Breast epithelium (tissue), 4 donors: ENCODE measurements at regions not wholly inside any gene's neighbourhood (a gene's known extent, or its start where the extent isn't known, plus 50 kb on each side); places are given as distances from the start of the nearest gene placed in this dataset.

Source experiments
- DNase-seq, 2 donors: peaks; one replicate each; pipeline ENCODE4 v3.0.0-alpha.2; 2019; ENCODE audit warnings: low spot score in 2 of 2
- H3K27ac ChIP-seq, 2 donors: fragments of 200-600 bp; sonication (generic) in 1 of 2; one replicate each; pipeline ENCODE4 v1.5.1; 2016 to 2019; ENCODE audit warnings: mild to moderate bottlenecking in 1 of 2
- H3K27me3 ChIP-seq, 2 donors: fragments of 200-600 bp; sonication (generic) in 1 of 2; one replicate each; pipeline versions ENCODE4 v1.5.1 to v1.6.0; 2017 to 2019; ENCODE audit warnings: control low read depth in 1 of 2, mild to moderate bottlenecking in 1 of 2
- H3K36me3 ChIP-seq: fragments of 200-600 bp; one replicate; pipeline ENCODE4 v1.5.1; 2019
- H3K4me1 ChIP-seq, 2 donors: fragments of 200-600 bp; sonication (generic); one replicate each; pipeline ENCODE4 v1.5.1; 2016 to 2019; ENCODE audit warnings: control low read depth in 1 of 2
- H3K4me3 ChIP-seq, 3 donors: fragments of 200-600 bp; sonication (generic); 1 replicate in 2 of 3; 2 replicates in 1 of 3; pipeline ENCODE4 v1.5.1; 2016 to 2019; ENCODE audit warnings: mild to moderate bottlenecking in 3 of 3, moderate library complexity in 2 of 3
- H3K9me3 ChIP-seq, 2 donors: fragments of 200-600 bp; sonication (generic) in 1 of 2; one replicate each; pipeline ENCODE4 v1.5.1; 2016 to 2019; ENCODE audit warnings: control low read depth in 1 of 2
- POLR2A ChIP-seq: fragments of 450-650 bp; IDR thresholded peaks from one replicate; pipeline ENCODE4 v1.6.1; 2016; ENCODE audit warnings: antibody characterized with exemption, mild to moderate bottlenecking, moderate library complexity
- POLR2AphosphoS5 ChIP-seq, 3 donors: sonication (generic); formaldehyde crosslinking; IDR thresholded peaks; one replicate each; pipeline ENCODE4 v1.6.1; 2017; ENCODE audit warnings: antibody characterized with exemption in 3 of 3
- intact Hi-C: fragments of 100-400 bp; cut with DNase I; formaldehyde crosslinking; loops from one replicate; pipeline ENCODE4 v1.15.1; 2023; ENCODE audit warnings: low total_unique reads
- TF ChIP-seq, protein P1 (sequence below), 3 donors: fragments of 450-650 bp; IDR thresholded peaks; one replicate each; pipeline ENCODE4 v1.5.1; 2016 to 2017; ENCODE audit warnings: antibody characterized with exemption in 3 of 3, mild to moderate bottlenecking in 3 of 3, moderate library complexity in 3 of 3

- H3K9me3 ChIP-seq = no peaks in the 10 kb centered on the region
- TF ChIP-seq, protein P1, sequence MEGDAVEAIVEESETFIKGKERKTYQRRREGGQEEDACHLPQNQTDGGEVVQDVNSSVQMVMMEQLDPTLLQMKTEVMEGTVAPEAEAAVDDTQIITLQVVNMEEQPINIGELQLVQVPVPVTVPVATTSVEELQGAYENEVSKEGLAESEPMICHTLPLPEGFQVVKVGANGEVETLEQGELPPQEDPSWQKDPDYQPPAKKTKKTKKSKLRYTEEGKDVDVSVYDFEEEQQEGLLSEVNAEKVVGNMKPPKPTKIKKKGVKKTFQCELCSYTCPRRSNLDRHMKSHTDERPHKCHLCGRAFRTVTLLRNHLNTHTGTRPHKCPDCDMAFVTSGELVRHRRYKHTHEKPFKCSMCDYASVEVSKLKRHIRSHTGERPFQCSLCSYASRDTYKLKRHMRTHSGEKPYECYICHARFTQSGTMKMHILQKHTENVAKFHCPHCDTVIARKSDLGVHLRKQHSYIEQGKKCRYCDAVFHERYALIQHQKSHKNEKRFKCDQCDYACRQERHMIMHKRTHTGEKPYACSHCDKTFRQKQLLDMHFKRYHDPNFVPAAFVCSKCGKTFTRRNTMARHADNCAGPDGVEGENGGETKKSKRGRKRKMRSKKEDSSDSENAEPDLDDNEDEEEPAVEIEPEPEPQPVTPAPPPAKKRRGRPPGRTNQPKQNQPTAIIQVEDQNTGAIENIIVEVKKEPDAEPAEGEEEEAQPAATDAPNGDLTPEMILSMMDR (IDR thresholded peaks at IDR 0.05) = no peak
- no peak for TF ChIP-seq POLR2AphosphoS5 (IDR thresholded peaks at IDR 0.05)
- no peak for TF ChIP-seq POLR2A
- peaks cover 3 to 4% of the 10 kb centered on the region in 2 donors for H3K4me1 ChIP-seq
- no peak overlapping the region for H3K27ac ChIP-seq
- DNase-seq = no peak
- no peak overlapping the region for H3K4me3 ChIP-seq
- no peaks in the 10 kb centered on the region for H3K36me3 ChIP-seq
- intact Hi-C loops = no loop called here
- no peaks in the 10 kb centered on the region for H3K27me3 ChIP-seq
Observed at GRCh38 chr12:123057513-123058265, 77.2 kb downstream of the ARL6IP4 start.

DNA sequence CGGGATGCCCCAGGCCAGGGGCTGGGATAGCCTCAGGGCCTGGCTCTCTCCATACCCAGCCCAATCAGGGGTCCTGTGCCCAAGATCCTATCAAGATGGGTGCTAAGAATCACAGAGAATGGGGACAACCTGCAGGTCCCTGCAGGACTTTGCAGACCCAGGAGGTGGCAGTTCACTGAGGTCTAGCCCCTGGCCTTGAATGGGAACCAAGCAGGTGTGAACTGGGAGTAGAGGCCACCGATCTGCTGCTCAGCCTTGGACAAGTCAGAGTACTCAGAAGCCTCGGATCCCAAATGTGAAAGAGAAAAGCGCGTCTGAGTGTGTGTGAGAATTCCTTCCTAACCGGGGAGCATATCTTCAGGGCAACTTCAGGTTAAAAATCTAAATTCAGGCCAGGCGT is 76.2 kb downstream of the ARL6IP4 start:
- Histone ChIP-seq H3K36me3 (no peaks in the 10 kb centered on the region), H3K4me3 (no peak overlapping the region), H3K27me3 (no peaks in the 10 kb centered on the region), H3K9me3 (no peaks in the 10 kb centered on the region), H3K4me1 (peaks cover 0 to 4% of the 10 kb centered on the region in 2 donors), H3K27ac (no peak overlapping the region)
- intact Hi-C loops = no loop called here
- TF ChIP-seq POLR2AphosphoS5 (IDR thresholded peaks at IDR 0.05) = no peak
- no peak for TF ChIP-seq POLR2A
- TF ChIP-seq, protein P1 (IDR thresholded peaks at IDR 0.05) = no peak
- DNase-seq = no peak

GRCh38 chr12:123056053-123056452 is 75.6 kb downstream of the ARL6IP4 start:
- TF ChIP-seq POLR2A (no peak), POLR2AphosphoS5 (IDR thresholded peaks at IDR 0.05) (no peak)
- TF ChIP-seq, protein P1 (IDR thresholded peaks at IDR 0.05) = no peak
- peaks cover 0 to 4% of the 10 kb centered on the region in 2 donors for H3K4me1 ChIP-seq
- H3K9me3 ChIP-seq = no peaks in the 10 kb centered on the region
- H3K36me3 ChIP-seq = no peaks in the 10 kb centered on the region
- no peak overlapping the region for H3K27ac ChIP-seq
- intact Hi-C loops = no loop called here
- no peak overlapping the region for H3K4me3 ChIP-seq
- H3K27me3 ChIP-seq = no peaks in the 10 kb centered on the region
- DNase-seq = no peak

GRCh38 chr12:123055281-123055766 is 74.8 kb downstream of the ARL6IP4 start:
- H3K27ac ChIP-seq = no peak overlapping the region
- H3K27me3 ChIP-seq = no peaks in the 10 kb centered on the region
- intact Hi-C loops = no loop called here
- no peak overlapping the region for H3K4me3 ChIP-seq
- no peak for TF ChIP-seq POLR2AphosphoS5 (IDR thresholded peaks at IDR 0.05)
- TF ChIP-seq, protein P1 (IDR thresholded peaks at IDR 0.05) = no peak
- no peak for TF ChIP-seq POLR2A
- no peak for DNase-seq
- H3K36me3 ChIP-seq = no peaks in the 10 kb centered on the region
- H3K4me1 ChIP-seq = peaks cover 0 to 4% of the 10 kb centered on the region in 2 donors
- no peaks in the 10 kb centered on the region for H3K9me3 ChIP-seq

DNA sequence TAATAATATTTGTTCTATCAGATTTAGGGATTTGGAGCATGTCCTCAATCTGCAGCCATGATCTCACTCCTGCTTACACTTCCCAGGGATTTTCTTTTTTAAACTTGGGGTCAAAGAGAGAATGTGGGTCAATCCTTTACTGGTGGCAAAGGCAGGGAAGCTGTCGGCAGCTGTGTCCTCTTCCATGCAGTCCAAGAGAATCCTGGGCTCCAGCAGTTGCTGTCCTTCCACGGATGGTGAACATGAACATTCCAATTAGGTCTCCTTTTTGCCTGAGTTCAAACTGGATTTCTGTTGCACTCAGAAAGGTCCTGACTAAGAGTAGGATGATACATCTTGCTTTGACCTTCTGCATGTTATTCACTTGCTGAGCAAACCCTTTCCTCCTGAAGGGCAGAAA is 73.9 kb downstream of the ARL6IP4 start:
- H3K4me3 ChIP-seq = no peak overlapping the region
- no peak for DNase-seq
- no peak for TF ChIP-seq POLR2AphosphoS5 (IDR thresholded peaks at IDR 0.05)
- TF ChIP-seq, protein P1 (IDR thresholded peaks at IDR 0.05) = no peak
- TF ChIP-seq POLR2A = no peak
- no peaks in the 10 kb centered on the region for H3K36me3 ChIP-seq
- H3K27me3 ChIP-seq = no peaks in the 10 kb centered on the region
- H3K9me3 ChIP-seq = no peaks in the 10 kb centered on the region
- H3K27ac ChIP-seq = no peak overlapping the region
- intact Hi-C loops = no loop called here
- H3K4me1 ChIP-seq = peaks cover 0 to 4% of the 10 kb centered on the region in 2 donors
